ENCODE measurements at regions not wholly inside any gene's neighbourhood (a gene's known extent, or its start where the extent isn't known, plus 50 kb on each side); places are given as distances from the start of the nearest gene placed in this dataset.

DNA sequence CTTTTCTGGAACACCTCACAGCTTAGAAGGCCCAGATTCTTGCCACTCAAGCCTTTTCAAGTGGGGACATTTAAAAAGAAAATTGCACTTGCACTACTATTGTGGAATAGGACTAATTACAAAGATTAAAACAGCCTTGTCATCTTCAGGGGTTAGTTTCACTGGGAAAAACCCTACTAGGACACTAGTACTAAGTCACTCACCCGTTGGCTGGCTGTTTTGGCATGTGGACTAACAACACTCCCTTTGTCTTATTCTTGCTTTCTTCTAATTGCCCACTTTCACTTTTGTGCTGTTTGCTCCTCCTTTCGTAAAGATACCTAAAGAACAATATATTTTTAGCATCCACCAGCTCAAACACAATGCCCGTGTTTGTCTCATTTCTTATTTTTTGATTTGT lies 200.9 kb upstream of the MID1 start:
- no peak for DNase-seq (ENCODE audit: low spot score in 2 of 2)
- 54% methylated on average over 3 of the region's 3 CpGs for WGBS

GRCh38 chrX:10828036-10828435 lies 207.7 kb upstream of the MID1 start:
- Histone ChIP-seq H3K4me3 (no peak overlapping the region), H3K27ac (no peak overlapping the region), H3K9me3 (no peaks in the 10 kb centered on the region), H3K4me1 (peaks cover 2% of the 10 kb centered on the region), H3K27me3 (no peaks in the 10 kb centered on the region), H3K36me3 (no peaks in the 10 kb centered on the region)
- TF ChIP-seq CTCF (IDR thresholded peaks at IDR 0.05) (no peak), POLR2A (IDR thresholded peaks at IDR 0.05) (no peak), EP300 (IDR thresholded peaks at IDR 0.05) (no peak)
- 82% methylated on average over 5 of the region's 5 CpGs for WGBS
- DNase-seq (ENCODE audit: low spot score in 2 of 2), result no peak

More for the DNA sequence above, 200.9 kb upstream of the MID1 start:
- H3K9me3 ChIP-seq, result no peaks in the 10 kb centered on the region
- no peak for TF ChIP-seq POLR2A (IDR thresholded peaks at IDR 0.05)
- no peak for TF ChIP-seq CTCF (IDR thresholded peaks at IDR 0.05)
- TF ChIP-seq EP300 (IDR thresholded peaks at IDR 0.05), result no peak
- TF ChIP-seq POLR2AphosphoS5 (IDR thresholded peaks at IDR 0.05), result no peak
- H3K4me1 ChIP-seq, result no peaks in the 10 kb centered on the region
- no peak overlapping the region for H3K4me3 ChIP-seq
- H3K27me3 ChIP-seq, result no peaks in the 10 kb centered on the region
- H3K36me3 ChIP-seq, result no peaks in the 10 kb centered on the region
- H3K27ac ChIP-seq, result no peak overlapping the region

- Histone ChIP-seq H3K27ac (no peak overlapping the region), H3K9me3 (no peaks in the 10 kb centered on the region), H3K4me1 (peaks cover 2% of the 10 kb centered on the region), H3K36me3 (no peaks in the 10 kb centered on the region), H3K4me3 (no peak overlapping the region), H3K27me3 (no peaks in the 10 kb centered on the region)
- TF ChIP-seq POLR2AphosphoS5 (IDR thresholded peaks at IDR 0.05) (no peak), POLR2A (IDR thresholded peaks at IDR 0.05) (no peak), CTCF (IDR thresholded peaks at IDR 0.05) (no peak)
- no peak for DNase-seq (ENCODE audit: low spot score in 2 of 2)
- WGBS, result 40% methylated on average over 4 of the region's 4 CpGs
Measured at GRCh38 chrX:10828640-10829039, 208.3 kb upstream of the MID1 start.

DNA sequence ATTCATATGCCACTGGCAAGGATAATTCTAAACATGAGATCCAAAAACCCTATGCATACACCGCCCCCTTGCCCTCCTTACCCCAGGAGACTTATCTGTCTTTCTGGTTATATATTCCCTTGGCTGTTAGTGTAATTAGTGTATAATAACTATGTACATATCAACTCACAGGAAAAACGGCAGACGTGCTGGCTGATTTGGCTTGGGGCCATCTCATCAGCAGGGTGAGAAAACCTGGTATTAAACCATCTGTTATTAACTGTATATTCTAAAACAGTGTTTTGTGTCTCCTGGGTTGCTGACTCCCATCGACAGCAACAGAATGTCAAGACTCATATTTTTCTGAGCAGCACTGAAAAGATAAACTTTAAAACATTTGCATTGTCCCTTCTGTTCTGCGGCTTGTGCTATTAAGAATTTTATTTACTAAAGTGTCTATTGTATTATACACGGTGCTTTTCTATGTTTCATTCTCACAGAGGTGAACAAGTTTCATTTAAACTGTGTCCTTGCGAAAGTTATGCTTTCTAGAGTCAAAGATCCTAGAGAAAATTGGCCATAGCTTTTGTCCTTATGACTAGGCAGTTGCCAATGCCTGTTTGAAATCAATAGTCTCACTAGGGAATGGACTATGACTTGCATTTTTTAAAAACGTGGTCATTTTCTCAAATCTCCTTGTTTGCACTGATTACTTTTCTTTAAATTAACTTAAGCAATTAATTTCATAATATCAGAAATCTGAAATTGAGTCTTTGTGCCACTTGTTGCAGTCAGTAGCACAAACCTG lies 211.5 kb upstream of the MID1 start:
- Histone ChIP-seq H3K27me3 (no peaks in the 10 kb centered on the region), H3K36me3 (no peaks in the 10 kb centered on the region), H3K4me1 (peaks cover 2% of the 10 kb centered on the region), H3K4me3 (no peak overlapping the region), H3K27ac (no peak overlapping the region), H3K9me3 (no peaks in the 10 kb centered on the region)
- no peak for DNase-seq (ENCODE audit: low spot score in 2 of 2)
- whole genome bisulfite sequencing, result 56% methylated on average over 8 of the region's 8 CpGs
- TF ChIP-seq POLR2AphosphoS5 (IDR thresholded peaks at IDR 0.05) (no peak), POLR2A (IDR thresholded peaks at IDR 0.05) (no peak), CTCF (IDR thresholded peaks at IDR 0.05) (no peak), EP300 (IDR thresholded peaks at IDR 0.05) (no peak)

- no peaks in the 10 kb centered on the region for H3K27me3 ChIP-seq
- H3K36me3 ChIP-seq, result no peaks in the 10 kb centered on the region
- H3K9me3 ChIP-seq, result no peaks in the 10 kb centered on the region
- peak; percentile 58 to 74 for DNase-seq (ENCODE audit: low spot score in 2 of 2)
- WGBS, result 36% methylated on average over 13 of the region's 13 CpGs
- H3K4me1 ChIP-seq, result peaks cover 2% of the 10 kb centered on the region
- H3K27ac ChIP-seq, result no peak overlapping the region
- peak overlapping the region; percentile 30 for H3K4me3 ChIP-seq
- TF ChIP-seq CTCF (IDR thresholded peaks at IDR 0.05) (no peak), EP300 (IDR thresholded peaks at IDR 0.05) (no peak), POLR2A (IDR thresholded peaks at IDR 0.05) (no peak), POLR2AphosphoS5 (IDR thresholded peaks at IDR 0.05) (no peak)
Measured at GRCh38 chrX:10833299-10834169, 213.1 kb upstream of the MID1 start.
